Kidney tubule cell (primary cell): ENCODE measurements at regions not wholly inside any gene's neighbourhood (a gene's known extent, or its start where the extent isn't known, plus 50 kb on each side); places are given as distances from the start of the nearest gene placed in this dataset.
A peak's percentile ranks its signal among the peaks of the same experiment; 100 is the strongest.
"Not testable (repeated sequence)": the region's sequence is repeated elsewhere in the genome, so short reads cannot be mapped to it uniquely, and the experiment has no call there.

Experiments used
- DNase-seq: peaks from one replicate; pipeline ENCODE4 v3.0.0-alpha.2; 2018; ENCODE audit warnings: low spot score

- DNase-seq: no peak
These were observed 563.5 kb downstream of the EDEM1 start for GRCh38 chr3:5750874-5751640.

GRCh38 chr3:5754602-5755001, 567.1 kb downstream of the EDEM1 start:
- no peak for DNase-seq

- DNase-seq: peak; percentile 37
These were observed 568.9 kb downstream of the EDEM1 start for GRCh38 chr3:5756443-5756842.

GRCh38 chr3:5757213-5757804, 569.8 kb downstream of the EDEM1 start:
- DNase-seq: no peak

- DNase-seq: no peak
These were observed 571.2 kb downstream of the EDEM1 start for GRCh38 chr3:5758699-5759098.

DNA sequence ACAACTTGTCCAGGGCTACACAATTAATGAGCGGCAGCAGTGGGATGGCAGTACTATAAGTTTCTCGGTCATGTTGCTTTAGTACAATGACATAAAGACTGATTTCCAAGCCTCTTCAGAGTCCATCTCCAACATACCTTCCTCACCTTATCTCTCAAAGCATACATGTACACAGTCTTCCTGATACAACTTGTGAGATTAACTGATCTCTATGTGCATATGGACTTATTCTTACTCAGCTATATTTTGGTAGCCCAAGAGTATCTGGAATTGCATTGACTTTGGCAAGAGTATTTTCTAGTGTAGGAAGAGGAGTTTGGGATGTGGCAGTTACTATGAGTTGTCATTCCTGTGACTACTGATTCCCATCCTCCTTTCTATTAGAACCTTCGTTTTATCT, 575.0 kb downstream of the EDEM1 start:
- DNase-seq: no peak

GRCh38 chr3:5766848-5767247, 579.3 kb downstream of the EDEM1 start:
- DNase-seq: no peak

DNA sequence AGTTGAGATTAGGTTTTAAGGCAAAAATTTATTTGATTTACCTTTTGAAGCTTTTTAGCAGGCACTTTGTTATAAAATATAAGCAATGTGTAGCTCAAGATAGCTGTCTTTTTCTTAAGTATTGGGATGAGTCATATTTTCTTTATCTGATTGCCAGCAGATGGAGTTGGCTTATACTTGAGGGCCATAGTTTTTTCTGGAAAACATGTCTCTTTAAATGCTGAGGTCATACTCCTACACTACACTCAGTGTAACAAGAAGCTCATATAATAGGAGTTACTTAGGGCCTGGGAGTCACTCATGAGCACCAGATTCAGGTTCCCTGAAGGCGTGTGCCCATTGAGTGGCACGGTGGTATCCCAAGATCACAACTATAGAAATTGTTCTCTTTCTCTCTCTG, 579.8 kb downstream of the EDEM1 start:
- no peak for DNase-seq

DNA sequence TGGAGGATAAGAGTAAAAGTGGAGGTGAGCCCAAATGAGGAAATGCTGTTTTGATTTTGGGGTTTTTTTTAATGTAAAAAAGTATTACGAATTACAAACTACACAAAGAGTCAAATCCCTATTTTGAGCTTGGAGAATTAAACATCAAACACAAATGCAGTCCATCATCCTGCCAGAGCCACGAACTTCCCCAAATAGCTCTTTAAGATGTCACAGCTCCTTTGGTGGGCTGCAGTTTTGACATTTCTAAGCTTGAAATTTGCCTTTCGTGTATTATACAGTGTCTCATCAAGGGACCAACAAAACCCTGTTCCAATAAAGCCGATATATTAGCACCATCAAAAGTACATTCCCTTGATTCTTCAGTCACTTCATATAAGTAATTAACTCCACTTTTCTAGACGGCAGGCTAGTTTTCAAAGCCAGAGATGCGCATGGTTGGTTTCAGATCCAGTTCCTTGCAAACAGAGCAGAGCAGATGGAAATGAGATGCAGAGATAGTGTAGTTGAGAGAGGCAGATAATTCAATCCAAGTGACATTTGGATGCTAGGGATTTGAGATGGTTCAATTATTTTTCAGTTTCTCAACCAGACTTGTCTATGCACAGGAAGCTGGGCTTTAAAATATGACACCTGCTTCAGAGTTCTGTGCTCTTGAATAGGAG, 580.9 kb downstream of the EDEM1 start:
- DNase-seq: no peak

- DNase-seq: no peak
These were observed 582.3 kb downstream of the EDEM1 start for GRCh38 chr3:5769825-5770224.

DNA sequence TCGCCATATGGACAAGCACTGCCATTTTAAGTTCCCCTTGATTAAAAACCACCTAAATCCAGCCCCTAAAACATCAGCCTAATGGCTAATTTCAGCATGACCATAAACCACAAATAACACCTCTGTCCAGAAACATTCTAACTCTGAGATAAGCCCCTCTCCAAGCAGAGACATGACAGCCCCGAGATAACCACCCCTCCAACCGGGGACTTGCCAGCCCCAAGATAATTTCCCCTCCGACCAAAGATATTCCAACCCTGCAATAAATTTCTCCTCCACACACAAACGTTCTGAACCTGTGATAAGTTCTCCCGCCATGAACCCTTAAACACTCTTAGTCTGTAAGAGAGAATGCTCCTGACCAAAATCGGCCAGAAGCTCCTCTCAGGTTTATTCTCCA, 586.8 kb downstream of the EDEM1 start:
- DNase-seq: no peak

GRCh38 chr3:5775100-5775499, 587.6 kb downstream of the EDEM1 start:
- not testable (repeated sequence) for DNase-seq

DNA sequence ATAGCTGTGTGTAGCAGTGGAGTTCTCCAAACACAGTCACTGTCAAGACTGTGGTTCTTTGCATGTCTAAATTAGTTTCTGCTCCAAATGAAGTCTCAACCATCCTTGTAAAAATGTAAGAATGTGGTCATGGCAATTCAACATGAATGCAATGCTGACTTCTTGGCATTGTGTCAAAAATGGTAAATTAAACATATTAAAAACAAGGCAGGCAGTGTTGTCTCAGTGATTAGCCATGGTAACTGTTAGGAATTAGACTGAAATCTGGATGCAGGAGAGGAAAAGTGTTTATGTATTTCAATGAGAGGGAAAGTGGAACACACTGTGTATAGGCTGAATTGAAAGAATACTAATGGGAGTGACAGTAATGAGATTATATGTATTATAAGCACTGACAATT, 597.2 kb downstream of the EDEM1 start:
- DNase-seq: no peak

- DNase-seq: peak; percentile 28
These were observed 600.5 kb downstream of the EDEM1 start for GRCh38 chr3:5787861-5788488.

GRCh38 chr3:5788496-5788895, 601.0 kb downstream of the EDEM1 start:
- DNase-seq: no peak

DNA sequence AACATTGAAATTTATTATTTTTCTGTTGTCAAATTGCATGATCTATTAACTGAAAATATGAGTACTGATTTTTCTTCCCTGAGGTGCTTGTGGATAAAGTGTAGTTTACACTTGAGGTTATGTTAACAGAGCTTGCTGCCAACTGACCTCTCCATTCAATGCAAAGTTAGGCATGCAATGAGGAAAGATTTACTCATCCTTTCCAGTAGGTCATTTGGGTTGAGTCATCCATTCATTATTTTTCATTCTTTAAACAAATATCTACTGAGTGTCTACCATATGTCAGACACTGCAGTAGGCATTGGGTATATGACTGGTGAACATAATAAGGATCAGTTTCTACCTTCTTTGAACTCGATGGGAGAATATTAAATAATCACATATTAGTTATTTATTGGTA, 604.1 kb downstream of the EDEM1 start:
- peak; percentile 64 for DNase-seq

GRCh38 chr3:5796541-5796940, 609.0 kb downstream of the EDEM1 start:
- no peak for DNase-seq

DNA sequence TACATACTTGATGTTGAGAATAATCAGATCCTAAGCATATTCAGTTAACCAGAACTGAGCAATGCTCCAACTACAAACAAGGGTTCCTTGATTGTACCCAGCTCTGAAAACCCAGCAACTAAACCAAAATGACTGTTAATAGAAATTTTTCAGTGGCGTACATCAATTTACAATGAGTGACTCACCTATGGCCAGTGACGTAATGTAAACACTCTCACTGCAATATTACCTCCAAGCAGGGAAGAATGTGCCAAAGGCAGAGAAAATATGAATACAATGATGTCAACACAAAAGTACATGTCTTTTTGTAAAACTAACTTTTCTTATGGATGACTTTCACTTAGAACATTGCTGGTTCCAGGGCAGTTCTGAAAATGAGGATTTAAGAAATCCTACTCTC, 611.3 kb downstream of the EDEM1 start:
- no peak for DNase-seq

DNA sequence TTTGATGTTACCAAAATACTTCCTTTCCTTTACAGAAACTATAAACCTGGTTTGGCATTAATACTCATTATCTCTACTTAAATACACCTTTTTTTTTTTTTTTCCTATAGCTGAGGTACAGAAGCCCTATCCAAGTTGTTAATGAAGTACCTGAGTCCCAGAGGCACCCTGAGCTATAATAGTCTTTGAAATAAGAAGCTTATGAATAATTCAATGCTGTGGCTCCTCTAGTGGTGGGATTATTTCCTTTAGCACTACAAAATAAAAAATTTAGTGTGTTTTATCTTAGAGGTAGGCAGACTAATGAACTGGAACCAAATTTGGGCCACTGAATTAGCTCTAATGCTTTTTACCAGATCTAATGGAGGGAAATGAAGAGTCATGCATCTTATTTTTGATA, 611.9 kb downstream of the EDEM1 start:
- DNase-seq: no peak

GRCh38 chr3:5800965-5801364, 613.5 kb downstream of the EDEM1 start:
- no peak for DNase-seq

- peak; percentile 16 for DNase-seq
These were observed 618.7 kb downstream of the EDEM1 start for GRCh38 chr3:5806192-5806591.

DNA sequence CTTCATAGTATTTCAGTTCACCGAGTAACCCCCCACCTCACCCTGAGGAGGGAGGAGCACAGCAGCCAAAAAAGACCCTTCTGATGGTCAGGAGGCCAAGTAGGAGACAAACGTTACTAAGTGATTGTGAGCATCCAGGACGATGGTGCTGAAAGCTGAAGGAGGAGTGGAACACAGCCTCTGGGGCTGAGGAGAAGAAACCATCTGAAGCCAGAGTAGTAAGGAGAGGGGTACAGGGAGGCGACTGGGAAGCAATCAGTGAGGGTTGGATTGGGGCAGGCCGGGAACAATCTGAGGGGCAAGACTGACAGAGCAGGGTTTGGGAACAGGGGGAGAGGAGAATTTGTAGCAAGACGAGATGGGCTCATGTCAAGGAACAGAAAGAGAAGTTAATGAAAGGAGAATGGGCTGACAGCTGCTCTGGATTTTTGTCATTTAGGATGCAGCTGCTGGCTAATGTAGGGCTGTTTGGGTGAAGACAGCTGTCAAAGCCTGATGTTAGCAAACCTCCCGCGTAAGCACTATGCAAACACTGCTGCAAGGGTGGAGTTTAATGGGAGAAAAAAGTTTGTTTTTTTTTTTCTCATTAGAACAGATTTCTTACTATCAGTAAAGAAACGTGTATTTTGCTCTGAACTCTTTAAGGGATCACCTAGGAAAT, 622.2 kb downstream of the EDEM1 start:
- DNase-seq: no peak
